H9 (cell line): ENCODE measurements at regions not wholly inside any gene's neighbourhood (a gene's known extent, or its start where the extent isn't known, plus 50 kb on each side); places are given as distances from the start of the nearest gene placed in this dataset.

ENCODE experiments used
- DNase-seq: peaks from one replicate; pipeline ENCODE4 v3.0.0-alpha.2; 2017
- H2AFZ ChIP-seq: one replicate; pipeline ENCODE4 v1.6.1; 2013; ENCODE audit warnings: mild to moderate bottlenecking, low read length, control low read depth, moderate library complexity
- H2AK5ac ChIP-seq: 2 replicates; pipeline ENCODE4 v1.6.1; 2013; ENCODE audit warnings: low read length, control low read depth, mixed read lengths; ENCODE audit not compliant: insufficient read length
- H2BK120ac ChIP-seq: one replicate; pipeline ENCODE4 v1.6.1; 2013; ENCODE audit warnings: low read depth, mild to moderate bottlenecking, low read length, control low read depth, inconsistent platforms; ENCODE audit not compliant: poor library complexity, severe bottlenecking
- H2BK12ac ChIP-seq: 2 replicates; pipeline ENCODE4 v1.6.1; 2013; ENCODE audit warnings: low read length, control low read depth, mixed read lengths, low read depth; ENCODE audit not compliant: insufficient read length
- H2BK15ac ChIP-seq: 2 replicates; pipeline ENCODE4 v1.6.1; 2013; ENCODE audit warnings: low read depth, low read length, control low read depth
- H2BK20ac ChIP-seq: one replicate; pipeline ENCODE4 v1.6.1; 2013; ENCODE audit warnings: low read depth, mild to moderate bottlenecking, low read length, control low read depth, inconsistent platforms; ENCODE audit not compliant: poor library complexity, severe bottlenecking
- H2BK5ac ChIP-seq: 2 replicates; pipeline ENCODE4 v1.6.1; 2013; ENCODE audit warnings: low read length, control low read depth, mixed read lengths; ENCODE audit not compliant: insufficient read length
- H3K14ac ChIP-seq: 2 replicates; pipeline ENCODE4 v1.6.1; 2013; ENCODE audit warnings: low read length, control low read depth; ENCODE audit not compliant: insufficient read depth
- H3K18ac ChIP-seq: 2 replicates; pipeline ENCODE4 v1.6.1; 2013; ENCODE audit warnings: low read depth, mild to moderate bottlenecking, mixed read lengths, low read length, control low read depth; ENCODE audit not compliant: insufficient read length
- H3K23ac ChIP-seq: 2 replicates; pipeline ENCODE4 v1.6.1; 2013; ENCODE audit warnings: low read length, control low read depth, mixed read lengths, low read depth; ENCODE audit not compliant: insufficient read length
- H3K23me2 ChIP-seq: 2 replicates; pipeline ENCODE4 v1.6.1; 2013; ENCODE audit warnings: low read depth, mild to moderate bottlenecking, mixed read lengths, low read length, control low read depth; ENCODE audit not compliant: insufficient read length, poor library complexity, severe bottlenecking
- H3K27ac ChIP-seq: 2 replicates; pipeline ENCODE4 v1.5.1; 2013; ENCODE audit warnings: low read length, control low read depth, mixed read lengths, low read depth; ENCODE audit not compliant: insufficient read length
- H3K27me3 ChIP-seq: 2 replicates; pipeline ENCODE4 v1.6.1; 2013; ENCODE audit warnings: low read length, control low read depth, inconsistent platforms; ENCODE audit not compliant: insufficient read depth
- H3K4ac ChIP-seq: 2 replicates; pipeline ENCODE4 v1.6.1; 2013; ENCODE audit warnings: low read depth, mild to moderate bottlenecking, control low read depth, inconsistent platforms, low read length, moderate library complexity
- H3K4me1 ChIP-seq: 2 replicates; pipeline ENCODE4 v1.6.1; 2013; ENCODE audit warnings: low read length, control low read depth, inconsistent platforms; ENCODE audit not compliant: insufficient read depth
- H3K4me2 ChIP-seq: 2 replicates; pipeline ENCODE4 v1.6.1; 2013; ENCODE audit warnings: low read length, control low read depth, mixed read lengths; ENCODE audit not compliant: insufficient read length, insufficient read depth
- H3K56ac ChIP-seq: 2 replicates; pipeline ENCODE4 v1.6.1; 2013; ENCODE audit warnings: low read depth, mild to moderate bottlenecking, mixed read lengths, low read length, control low read depth; ENCODE audit not compliant: insufficient read length
- H3K79me1 ChIP-seq: 2 replicates; pipeline ENCODE4 v1.6.1; 2013; ENCODE audit warnings: low read depth, mild to moderate bottlenecking, moderate library complexity, low read length, control low read depth, inconsistent platforms; ENCODE audit not compliant: insufficient read depth, poor library complexity, severe bottlenecking
- H3K79me2 ChIP-seq: 2 replicates; pipeline ENCODE4 v1.6.1; 2013; ENCODE audit warnings: low read length, control low read depth, inconsistent platforms; ENCODE audit not compliant: insufficient read depth
- H3K9ac ChIP-seq: 2 replicates; pipeline ENCODE4 v1.6.1; 2013; ENCODE audit warnings: low read length, control low read depth, mixed read lengths; ENCODE audit not compliant: insufficient read length; ENCODE audit errors: extremely low read depth
- H3K9me3 ChIP-seq: one replicate; pipeline ENCODE4 v1.6.1; 2013; ENCODE audit warnings: low read depth, low read length, inconsistent platforms; ENCODE audit not compliant: control insufficient read depth
- H3T11ph ChIP-seq: one replicate; pipeline ENCODE4 v1.6.1; 2013; ENCODE audit warnings: mild to moderate bottlenecking, low read length, control low read depth, inconsistent platforms
- H4K20me1 ChIP-seq: one replicate; pipeline ENCODE4 v1.6.1; 2013; ENCODE audit not compliant: control insufficient read depth, insufficient read length, insufficient read depth
- H4K5ac ChIP-seq: 2 replicates; pipeline ENCODE4 v1.6.1; 2013; ENCODE audit warnings: low read depth, mild to moderate bottlenecking, mixed read lengths, low read length, control low read depth; ENCODE audit not compliant: insufficient read length
- H4K8ac ChIP-seq: replicated peaks from 2 replicates; pipeline ENCODE4 v1.6.1; 2013; ENCODE audit warnings: low read length, control low read depth, mixed read lengths, low read depth; ENCODE audit not compliant: insufficient read length
- H4K91ac ChIP-seq: 2 replicates; pipeline ENCODE4 v1.6.1; 2013; ENCODE audit warnings: low read depth, mild to moderate bottlenecking, moderate library complexity, mixed read lengths, low read length, control low read depth; ENCODE audit not compliant: insufficient read length
- H3K27ac Mint-ChIP-seq, 3 experiments: 2 replicates in 2 of 3; 3 replicates in 1 of 3; pipeline ENCODE4 v1.8.0; 2020 to 2021; ENCODE audit warnings: mixed read lengths in 3 of 3, mild to moderate bottlenecking in 1 of 3, moderate library complexity in 1 of 3
- H3K27me3 Mint-ChIP-seq: 2 replicates; pipeline ENCODE4 v1.8.0; 2021; ENCODE audit warnings: low read depth, mild to moderate bottlenecking, moderate library complexity, mixed read lengths
- H3K36me3 Mint-ChIP-seq, 3 experiments: 2 replicates in 2 of 3; 3 replicates in 1 of 3; pipeline ENCODE4 v1.8.0; 2020 to 2021; ENCODE audit warnings: low read depth in 3 of 3, mixed read lengths in 3 of 3; ENCODE audit not compliant: insufficient read depth in 1 of 3
- H3K4me1 Mint-ChIP-seq, 2 experiments: 2 replicates each; pipeline ENCODE4 v1.8.0; 2020; ENCODE audit warnings: mixed read lengths in 2 of 2
- H3K4me3 Mint-ChIP-seq, 2 experiments: 2 replicates in 1 of 2; 3 replicates in 1 of 2; pipeline ENCODE4 v1.8.0; 2020 to 2021; ENCODE audit warnings: mild to moderate bottlenecking in 2 of 2, mixed read lengths in 2 of 2, moderate library complexity in 1 of 2
- H3K9me3 Mint-ChIP-seq, 2 experiments: 2 replicates in 1 of 2; 3 replicates in 1 of 2; pipeline ENCODE4 v1.8.0; 2020; ENCODE audit warnings: mild to moderate bottlenecking in 2 of 2, mixed read lengths in 2 of 2, moderate library complexity in 1 of 2
- CTCF ChIP-seq: fragments of 200-600 bp; sonication (generic); conservative IDR thresholded peaks from 3 replicates; pipeline ENCODE4 v1.8.0; 2021; ENCODE audit warnings: antibody characterized with exemption, mild to moderate bottlenecking
- WGBS: extraction: QIAGEN DNeasy Blood & Tissue Kit; methylation state at CpG from one replicate; pipeline ENCODE4 v1.1.7; 2013; ENCODE audit warnings: missing lambda C conversion rate, low lambda C conversion rate, mixed read lengths; ENCODE audit not compliant: insufficient read length; ENCODE audit errors: extremely low coverage; 5-methylcytosine and 5-hydroxymethylcytosine counted together

GRCh38 chr4:128587382-128587781, 222.1 kb upstream of the JADE1 start:
- DNase-seq = no peak

More at GRCh38 chr4:128587382-128587781, 222.1 kb upstream of the JADE1 start:
- no peak overlapping the region for H3K56ac ChIP-seq
- no CpG with 5 or more reads among the region's 5 CpGs for WGBS
- no peaks in the 10 kb centered on the region for H4K20me1 ChIP-seq
- H3K27me3 Mint-ChIP-seq = peaks cover 2% of the 10 kb centered on the region; the same call in 1 of the 2 replicates
- H3K4me3 Mint-ChIP-seq = no peak overlapping the region
- H4K5ac ChIP-seq = no peak overlapping the region
- TF ChIP-seq CTCF = no peak
- no peak overlapping the region for H3T11ph ChIP-seq
- H2BK120ac ChIP-seq = no peak overlapping the region
- no peak overlapping the region for H4K8ac ChIP-seq
- H3K4me2 ChIP-seq = no peak overlapping the region
- H2AK5ac ChIP-seq = no peak overlapping the region
- no peaks in the 10 kb centered on the region; a peak in 1 of 7 replicates for H3K36me3 Mint-ChIP-seq
- no peak overlapping the region for H2BK15ac ChIP-seq
- H3K9me3 ChIP-seq = no peaks in the 10 kb centered on the region
- H3K27ac ChIP-seq = no peak overlapping the region
- no peak overlapping the region for H3K14ac ChIP-seq
- no peak overlapping the region for H3K4ac ChIP-seq
- H3K27me3 ChIP-seq = no peaks in the 10 kb centered on the region
- H3K23me2 ChIP-seq = no peaks in the 10 kb centered on the region
- no peak overlapping the region for H3K23ac ChIP-seq
- H2BK12ac ChIP-seq = no peak overlapping the region
- H3K9me3 Mint-ChIP-seq = no peaks in the 10 kb centered on the region
- H3K4me1 ChIP-seq = no peaks in the 10 kb centered on the region; the same call in 1 of the 2 replicates
- H2BK5ac ChIP-seq = no peak overlapping the region
- no peak overlapping the region for H3K18ac ChIP-seq
- no peak overlapping the region for H3K27ac Mint-ChIP-seq
- H3K4me1 Mint-ChIP-seq = peaks cover 10 to 11% of the 10 kb centered on the region in 2 experiments
- no peak overlapping the region for H4K91ac ChIP-seq
- H3K79me2 ChIP-seq = no peaks in the 10 kb centered on the region
- no peak overlapping the region for H3K9ac ChIP-seq
- H2BK20ac ChIP-seq = no peak overlapping the region
- no peaks in the 10 kb centered on the region for H3K79me1 ChIP-seq
- no peak overlapping the region for H2AFZ ChIP-seq
